GM12878 (cell line): ENCODE measurements at regions not wholly inside any gene's neighbourhood (a gene's known extent, or its start where the extent isn't known, plus 50 kb on each side); places are given as distances from the start of the nearest gene placed in this dataset.

Source experiments
- ATAC-seq: fragments of 200-7000 bp; cut with Tn5 transposase; 3 replicates; pipeline ENCODE4 v1.9.1; 2020; ENCODE audit warnings: mild to moderate bottlenecking, moderate library complexity
- BruUV-seq: library from RNA; stranded (reverse); fragments of 400-500 nt; replicated peaks from 2 replicates; lab custom pipeline; 2021; lab: Mats Ljungman, UMichigan
- CTCF ChIA-PET: fragments of 300-600 bp; sonication (Branson Sonifier 250); formaldehyde crosslinking; extraction: SDS; loops from one replicate; lab custom pipeline; 2021; ENCODE audit warnings: inconsistent platforms; lab: Yijun Ruan, JAX
- POLR2A ChIA-PET: fragments of 350-600 bp; formaldehyde crosslinking; extraction: SDS; loops from one replicate; lab custom pipeline; 2021; ENCODE audit warnings: inconsistent platforms; lab: Charles Lee
- RAD21 ChIA-PET: fragments of 300-600 bp; sonication (Branson Sonifier 250); formaldehyde crosslinking; loops from one replicate; lab custom pipeline; 2023; ENCODE audit warnings: antibody characterized with exemption; ENCODE audit not compliant: unreplicated experiment; lab: Charles Lee
- SMC1A ChIA-PET: fragments of 300-600 bp; sonication (Branson Sonifier 250); formaldehyde crosslinking; loops from one replicate; lab custom pipeline; 2023; ENCODE audit not compliant: unreplicated experiment, uncharacterized antibody; lab: Charles Lee
- DNase-seq: peaks from one replicate; pipeline ENCODE4 v3.0.0-alpha.2; 2011; ENCODE audit warnings: low read depth, low spot score
- FAIRE-seq: peaks from 3 replicates; lab custom pipeline; 2011; peaks lifted over from hg19 to GRCh38; lab: Jason Lieb, UNC
- H2AFZ ChIP-seq: 2 replicates; pipeline ENCODE4 v1.6.0; 2011; ENCODE audit warnings: low read depth, low read length, control low read depth; ENCODE audit not compliant: control insufficient read depth
- H3K27ac ChIP-seq: 2 replicates; pipeline ENCODE4 v1.5.1; 2011; ENCODE audit warnings: control low read depth; ENCODE audit not compliant: control insufficient read depth, insufficient read depth
- H3K27me3 ChIP-seq, 2 experiments: replicated peaks in 1 of 2; 2 replicates each; pipeline versions ENCODE4 v1.6.0 to v1.6.1; 2011; ENCODE audit warnings: low read length in 1 of 2; ENCODE audit not compliant: control insufficient read depth in 2 of 2, insufficient read depth in 2 of 2
- H3K36me3 ChIP-seq, 2 experiments: 2 replicates each; pipeline ENCODE4 v1.5.1; 2011; ENCODE audit warnings: low read length in 1 of 2; ENCODE audit not compliant: control insufficient read depth in 2 of 2, insufficient read depth in 2 of 2
- H3K4me1 ChIP-seq: 2 replicates; pipeline ENCODE4 v1.6.1; 2011; ENCODE audit warnings: mild to moderate bottlenecking, low read length, moderate library complexity, mixed read lengths; ENCODE audit not compliant: control insufficient read depth, insufficient read depth
- H3K4me2 ChIP-seq: 2 replicates; pipeline ENCODE4 v1.6.0; 2011; ENCODE audit warnings: control low read depth; ENCODE audit not compliant: control insufficient read depth, insufficient read depth
- H3K4me3 ChIP-seq: fragments of 200-600 bp; sonication (generic); 2 replicates; pipeline ENCODE4 v1.5.1; 2016
- H3K79me2 ChIP-seq: 2 replicates; pipeline ENCODE4 v1.6.0; 2011; ENCODE audit warnings: low read length; ENCODE audit not compliant: control insufficient read depth, insufficient read depth
- H3K9ac ChIP-seq: 2 replicates; pipeline ENCODE4 v1.8.0; 2011; ENCODE audit warnings: low read length, control low read depth, mixed read lengths; ENCODE audit not compliant: control insufficient read depth, insufficient read depth
- H3K9me3 ChIP-seq: replicated peaks from 3 replicates; pipeline ENCODE4 v1.5.1; 2011; ENCODE audit warnings: mild to moderate bottlenecking, low read length; ENCODE audit not compliant: control insufficient read depth, insufficient read depth
- H4K20me1 ChIP-seq: 2 replicates; pipeline ENCODE4 v1.6.0; 2011; ENCODE audit not compliant: control insufficient read depth, insufficient read depth
- ASH2L ChIP-seq: fragments of 300-600, 200-600 bp; sonication (generic); IDR thresholded peaks from 2 replicates; pipeline ENCODE4 v1.6.1; 2017; ENCODE audit warnings: low read depth, mild to moderate bottlenecking, borderline replicate concordance
- CBX3 ChIP-seq: fragments of 200-600 bp; sonication (generic); IDR thresholded peaks from 2 replicates; pipeline ENCODE4 v1.6.1; 2016; ENCODE audit warnings: low read depth, borderline replicate concordance
- FOS ChIP-seq: IDR thresholded peaks from 3 replicates; pipeline ENCODE4 v1.6.1; 2011; ENCODE audit warnings: borderline replicate concordance; ENCODE audit not compliant: insufficient read length; ENCODE audit errors: extremely low read depth
- MTA2 ChIP-seq: fragments of 450-650 bp; IDR thresholded peaks from 2 replicates; pipeline ENCODE4 v1.6.1; 2016; ENCODE audit warnings: low read depth, mild to moderate bottlenecking, moderate library complexity
- NFXL1 ChIP-seq: fragments of 450-650 bp; IDR thresholded peaks from 2 replicates; pipeline ENCODE4 v1.6.1; 2017; ENCODE audit warnings: antibody characterized with exemption, mild to moderate bottlenecking, borderline replicate concordance
- PAX5 ChIP-seq: IDR thresholded peaks from 2 replicates; pipeline ENCODE4 v1.6.1; 2011; ENCODE audit warnings: low read depth, low read length, borderline replicate concordance
- PAX8 ChIP-seq: fragments of 450-650 bp; IDR thresholded peaks from 2 replicates; pipeline ENCODE4 v1.6.1; 2017; ENCODE audit warnings: mild to moderate bottlenecking, moderate library complexity
- POU2F2 ChIP-seq: IDR thresholded peaks from 3 replicates; pipeline ENCODE4 v1.6.1; 2011; ENCODE audit warnings: low read depth, mild to moderate bottlenecking, low read length, borderline replicate concordance
- RAD21 ChIP-seq: IDR thresholded peaks from 2 replicates; pipeline ENCODE4 v1.6.1; 2011; ENCODE audit warnings: mild to moderate bottlenecking, low read depth, low read length, moderate library complexity; ENCODE audit not compliant: insufficient read depth
- RELA ChIP-seq: fragments of 450-650 bp; IDR thresholded peaks from 2 replicates; pipeline ENCODE4 v1.8.0; 2014; ENCODE audit warnings: borderline replicate concordance; ENCODE audit not compliant: partially characterized antibody
- REST ChIP-seq: IDR thresholded peaks from 2 replicates; pipeline ENCODE4 v1.6.1; 2012; ENCODE audit warnings: mild to moderate bottlenecking, low read depth, low read length
- STAT3 ChIP-seq: IDR thresholded peaks from 2 replicates; pipeline ENCODE4 v1.6.1; 2011; ENCODE audit warnings: low read depth, low read length, improper control_type of control experiment
- USF1 ChIP-seq: IDR thresholded peaks from 2 replicates; pipeline ENCODE4 v1.6.1; 2011; ENCODE audit warnings: borderline replicate concordance, low read depth, mild to moderate bottlenecking, moderate library complexity, mixed read lengths, low read length; ENCODE audit not compliant: insufficient read depth; ENCODE audit errors: extremely low read length
- USF2 ChIP-seq: IDR thresholded peaks from 2 replicates; pipeline ENCODE4 v1.6.1; 2011; ENCODE audit warnings: low read depth, low read length, improper control_type of control experiment, borderline replicate concordance
- WRNIP1 ChIP-seq: IDR thresholded peaks from 2 replicates; pipeline ENCODE4 v1.6.1; 2011; ENCODE audit warnings: low read depth, low read length, improper control_type of control experiment, borderline replicate concordance
- ZNF24 ChIP-seq: fragments of 450-650 bp; IDR thresholded peaks from 2 replicates; pipeline ENCODE4 v1.6.1; 2017; ENCODE audit warnings: antibody characterized with exemption, mild to moderate bottlenecking
- WGBS: methylation state at CpG from one replicate; pipeline ENCODE4 v1.1.6; 2016; ENCODE audit warnings: low lambda C conversion rate; ENCODE audit not compliant: insufficient replicate concordance, insufficient coverage; ENCODE audit errors: missing lambda C conversion rate; 5-methylcytosine and 5-hydroxymethylcytosine counted together
- in situ Hi-C: fragments of 300-500 bp; cut with MboI; formaldehyde crosslinking; loops from 9 replicates; pipeline ENCODE4 v1.14.3; 2018; ENCODE audit warnings: mixed read lengths
- intact Hi-C: fragments of 100-400 bp; cut with micrococcal nuclease; formaldehyde crosslinking; loops from one replicate; pipeline ENCODE4 v1.14.2; 2022; ENCODE audit not compliant: unreplicated experiment

- no peak for TF ChIP-seq REST
- no peak for TF ChIP-seq ASH2L
- TF ChIP-seq ZNF24: no peak
- TF ChIP-seq RAD21: no peak
- TF ChIP-seq RELA: no peak
- no peak for TF ChIP-seq PAX8
Observed at GRCh38 chr3:168220556-168220955, 124.8 kb upstream of the GOLIM4 start (continued).

- 69% methylated on average over 2 of the region's 2 CpGs for WGBS
- ChIA-PET SMC1A (no interaction called here), CTCF (no interaction called here), RAD21 (no interaction called here), POLR2A (no interaction called here)
- Histone ChIP-seq H3K36me3 (no peaks in the 10 kb centered on the region), H3K4me2 (no peak overlapping the region), H3K27ac (no peak overlapping the region), H3K9me3 (no peaks in the 10 kb centered on the region), H3K9ac (no peak overlapping the region), H2AFZ (no peak overlapping the region), H3K27me3 (0 out of 4 replicates have a peak, but pooled peaks cover 0 to 2% of the 10 kb centered on the region in 2 experiments), H3K79me2 (no peaks in the 10 kb centered on the region), H3K4me1 (no peaks in the 10 kb centered on the region), H4K20me1 (no peaks in the 10 kb centered on the region), H3K4me3 (no peak overlapping the region)
- intact Hi-C loops: no loop called here
- no peak for ATAC-seq
- DNase-seq: no peak
- no TSS peak for BruUV-seq
- no peak for FAIRE-seq
- in situ Hi-C loops: loop anchor here (10.0 kb wide), 1 partner anchor 255 kb away; no protein-coding TSS in a partner anchor
- TF ChIP-seq USF1 (no peak), CBX3 (no peak), FOS (no peak), MTA2 (no peak), PAX5 (no peak), STAT3 (no peak), NFXL1 (no peak), USF2 (no peak), POU2F2 (no peak), WRNIP1 (no peak)
Observed at GRCh38 chr3:168219530-168219929, 123.8 kb upstream of the GOLIM4 start.
